HL-60 (cell line): ENCODE measurements at regions not wholly inside any gene's neighbourhood (a gene's known extent, or its start where the extent isn't known, plus 50 kb on each side); places are given as distances from the start of the nearest gene placed in this dataset.

Source experiments
- DNase-seq, 2 experiments: peaks; one replicate each; pipeline ENCODE4 v3.0.0-alpha.2; 2010 to 2020; ENCODE audit warnings: low read depth in 1 of 2, low spot score in 1 of 2
- H3K27ac ChIP-seq: fragments of 250-450 bp; sonication (Bioruptor Pico); replicated peaks from 2 replicates; pipeline ENCODE4 v1.5.1; 2020; ENCODE audit warnings: mild to moderate bottlenecking, moderate library complexity
- H3K27me3 ChIP-seq: fragments of 250-450 bp; sonication (Bioruptor Pico); 2 replicates; pipeline ENCODE4 v1.5.1; 2021; ENCODE audit warnings: mild to moderate bottlenecking, moderate library complexity; ENCODE audit not compliant: insufficient read depth, poor library complexity, severe bottlenecking
- H3K4me3 ChIP-seq: replicated peaks from 2 replicates; pipeline ENCODE4 v1.5.1; 2011; ENCODE audit warnings: mild to moderate bottlenecking, control low read depth, low read length; ENCODE audit not compliant: insufficient read depth
- CTCF ChIP-seq: IDR thresholded peaks from one replicate; pipeline ENCODE4 v1.5.1; 2011; ENCODE audit warnings: low read length, control low read depth, inconsistent platforms; ENCODE audit not compliant: insufficient read depth
- GABPA ChIP-seq: IDR thresholded peaks from 2 replicates; pipeline ENCODE4 v1.6.1; 2012; ENCODE audit warnings: low read depth
- POLR2AphosphoS5 ChIP-seq: IDR thresholded peaks from 2 replicates; pipeline ENCODE4 v1.6.1; 2012; ENCODE audit warnings: low read depth
- SPI1 ChIP-seq: IDR thresholded peaks from 2 replicates; pipeline ENCODE4 v1.6.1; 2012; ENCODE audit warnings: low read depth, mild to moderate bottlenecking, borderline replicate concordance
- TF ChIP-seq, protein P1 (sequence below): IDR thresholded peaks from 2 replicates; pipeline ENCODE4 v1.6.1; 2012; ENCODE audit warnings: low read depth; ENCODE audit not compliant: insufficient replicate concordance

DNA sequence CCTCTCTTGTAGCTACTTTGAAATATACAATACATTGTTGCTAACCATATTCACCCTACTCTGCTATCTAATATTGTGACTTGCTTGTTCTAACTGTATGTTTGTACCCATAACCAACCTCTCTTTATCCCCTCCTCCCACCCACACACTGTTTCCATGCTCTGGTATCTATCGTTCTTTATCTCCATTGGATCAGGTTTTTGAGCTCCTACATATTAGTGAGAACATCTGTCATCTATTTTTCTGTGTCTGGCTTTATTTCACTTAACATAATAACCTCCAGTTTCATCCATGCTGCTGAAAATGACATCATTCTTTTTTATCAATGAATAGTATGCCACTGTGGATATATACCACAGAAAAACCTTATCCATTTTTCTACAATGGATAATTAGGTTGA lies 1230.1 kb downstream of the PLA2G4A start:
- Histone ChIP-seq H3K27ac (no peak overlapping the region), H3K27me3 (no peaks in the 10 kb centered on the region), H3K4me3 (no peak overlapping the region)
- TF ChIP-seq SPI1 (no peak), POLR2AphosphoS5 (no peak)
- no peak for DNase-seq

GRCh38 chr1:188061881-188062280 lies 1233.1 kb downstream of the PLA2G4A start:
- DNase-seq, result no peak

DNA sequence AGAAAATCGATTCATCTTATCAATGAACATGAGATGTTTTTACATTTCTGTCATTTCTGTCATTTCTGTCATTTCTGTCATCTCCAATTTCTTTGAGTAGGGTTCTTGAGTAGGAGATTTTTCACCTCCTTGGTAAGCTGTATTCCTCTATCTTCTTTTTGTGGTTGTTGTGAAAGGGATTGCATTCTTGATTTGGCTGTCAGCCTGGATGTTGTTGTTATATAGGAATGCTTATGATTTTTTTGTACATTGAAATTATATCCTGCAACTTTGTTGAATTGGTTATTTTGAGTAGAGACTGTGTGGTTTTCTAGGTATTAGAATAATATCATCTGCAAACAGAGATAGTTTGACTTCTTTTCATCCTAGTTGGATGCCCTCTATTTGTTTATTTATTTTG lies 1233.7 kb downstream of the PLA2G4A start:
- no peak overlapping the region for H3K27ac ChIP-seq
- TF ChIP-seq GABPA (no peak), SPI1 (no peak), CTCF (no peak), POLR2AphosphoS5 (no peak)
- TF ChIP-seq, protein P1, sequence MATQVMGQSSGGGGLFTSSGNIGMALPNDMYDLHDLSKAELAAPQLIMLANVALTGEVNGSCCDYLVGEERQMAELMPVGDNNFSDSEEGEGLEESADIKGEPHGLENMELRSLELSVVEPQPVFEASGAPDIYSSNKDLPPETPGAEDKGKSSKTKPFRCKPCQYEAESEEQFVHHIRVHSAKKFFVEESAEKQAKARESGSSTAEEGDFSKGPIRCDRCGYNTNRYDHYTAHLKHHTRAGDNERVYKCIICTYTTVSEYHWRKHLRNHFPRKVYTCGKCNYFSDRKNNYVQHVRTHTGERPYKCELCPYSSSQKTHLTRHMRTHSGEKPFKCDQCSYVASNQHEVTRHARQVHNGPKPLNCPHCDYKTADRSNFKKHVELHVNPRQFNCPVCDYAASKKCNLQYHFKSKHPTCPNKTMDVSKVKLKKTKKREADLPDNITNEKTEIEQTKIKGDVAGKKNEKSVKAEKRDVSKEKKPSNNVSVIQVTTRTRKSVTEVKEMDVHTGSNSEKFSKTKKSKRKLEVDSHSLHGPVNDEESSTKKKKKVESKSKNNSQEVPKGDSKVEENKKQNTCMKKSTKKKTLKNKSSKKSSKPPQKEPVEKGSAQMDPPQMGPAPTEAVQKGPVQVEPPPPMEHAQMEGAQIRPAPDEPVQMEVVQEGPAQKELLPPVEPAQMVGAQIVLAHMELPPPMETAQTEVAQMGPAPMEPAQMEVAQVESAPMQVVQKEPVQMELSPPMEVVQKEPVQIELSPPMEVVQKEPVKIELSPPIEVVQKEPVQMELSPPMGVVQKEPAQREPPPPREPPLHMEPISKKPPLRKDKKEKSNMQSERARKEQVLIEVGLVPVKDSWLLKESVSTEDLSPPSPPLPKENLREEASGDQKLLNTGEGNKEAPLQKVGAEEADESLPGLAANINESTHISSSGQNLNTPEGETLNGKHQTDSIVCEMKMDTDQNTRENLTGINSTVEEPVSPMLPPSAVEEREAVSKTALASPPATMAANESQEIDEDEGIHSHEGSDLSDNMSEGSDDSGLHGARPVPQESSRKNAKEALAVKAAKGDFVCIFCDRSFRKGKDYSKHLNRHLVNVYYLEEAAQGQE, result no peak
- no peak overlapping the region for H3K4me3 ChIP-seq
- no peaks in the 10 kb centered on the region for H3K27me3 ChIP-seq
- no peak for DNase-seq

More at GRCh38 chr1:188061881-188062280, 1233.1 kb downstream of the PLA2G4A start:
- no peak for TF ChIP-seq POLR2AphosphoS5
- TF ChIP-seq SPI1, result no peak
- no peak for TF ChIP-seq CTCF
- TF ChIP-seq GABPA, result no peak
- TF ChIP-seq, protein P1, result no peak
- Histone ChIP-seq H3K4me3 (no peak overlapping the region), H3K27ac (no peak overlapping the region), H3K27me3 (no peaks in the 10 kb centered on the region)

DNA sequence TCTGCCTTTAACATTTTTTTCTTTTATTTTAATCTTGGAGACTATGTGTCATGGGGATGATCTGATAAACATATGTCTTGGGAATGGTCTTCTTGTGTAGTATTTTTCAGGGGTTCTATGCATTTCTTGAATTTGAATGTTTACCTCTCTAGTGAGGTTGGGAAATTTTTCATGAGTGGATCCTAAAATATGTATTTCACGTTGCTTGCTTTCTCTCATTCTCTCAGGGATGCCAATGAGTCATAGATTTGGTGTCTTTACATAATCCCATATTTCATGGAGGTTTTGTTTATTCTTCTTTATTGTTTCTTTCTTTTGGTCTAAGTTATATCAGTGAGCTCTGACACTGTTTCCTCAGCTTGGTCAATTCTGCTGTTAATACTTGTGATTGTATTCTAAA lies 1237.2 kb downstream of the PLA2G4A start:
- H3K4me3 ChIP-seq, result no peak overlapping the region
- H3K27ac ChIP-seq, result no peak overlapping the region
- TF ChIP-seq, protein P1, result no peak
- TF ChIP-seq CTCF, result no peak
- no peak for TF ChIP-seq POLR2AphosphoS5
- no peak for TF ChIP-seq GABPA
- no peak for TF ChIP-seq SPI1
- no peak for DNase-seq
- no peaks in the 10 kb centered on the region for H3K27me3 ChIP-seq
